ENCODE measurements at regions not wholly inside any gene's neighbourhood (a gene's known extent, or its start where the extent isn't known, plus 50 kb on each side); places are given as distances from the start of the nearest gene placed in this dataset.

GRCh38 chr10:65042496-65042895 lies 1521.3 kb downstream of the REEP3 start:
- Histone ChIP-seq H3K4me1 (ENCODE audit: insufficient read depth, low read length) (no peaks in the 10 kb centered on the region), H3K4me3 (replicated peaks in 1 of 3; ENCODE audit: insufficient read depth in 1 of 3, low read depth in 2 of 3, low read length in 3 of 3) (no peak overlapping the region), H3K27me3 (ENCODE audit: control insufficient read depth in 1 of 2, insufficient read depth in 2 of 2, low read length in 2 of 2) (no peaks in the 10 kb centered on the region), H3K27ac (ENCODE audit: extremely low read length, insufficient read depth, low read length) (no peak overlapping the region), H3K4me2 (ENCODE audit: low read depth, low read length) (no peak overlapping the region), H4K20me1 (ENCODE audit: insufficient read depth, low read length) (no peaks in the 10 kb centered on the region), H3K9me3 (ENCODE audit: low read length) (peaks cover 16% of the 10 kb centered on the region), H2AFZ (ENCODE audit: low read length) (no peak overlapping the region), H3K79me2 (ENCODE audit: insufficient read depth, low read length) (no peaks in the 10 kb centered on the region), H3K9ac (ENCODE audit: insufficient read depth, low read depth, low read length) (no peak overlapping the region), H3K36me3 (replicated peaks in 1 of 2; ENCODE audit: control insufficient read depth in 1 of 2, insufficient read depth in 2 of 2, low read length in 2 of 2) (no peaks in the 10 kb centered on the region)
- BruUV-seq (replicated peaks), result no TSS peak
- ChIA-PET CTCF (ENCODE audit: low intra/inter-chr PET ratio, low total read pairs) (no interaction called here), POLR2A (no interaction called here)
- ATAC-seq (no peak), DNase-seq (ENCODE audit: low spot score) (no peak), FAIRE-seq (no peak)
- TF ChIP-seq POLR2G (IDR thresholded peaks at IDR 0.05; ENCODE audit: low read depth, low read length), result no peak
- TF ChIP-seq ZNF441 (CRISPR knock-in tag; IDR thresholded peaks at IDR 0.05; ENCODE audit: borderline replicate concordance), result no peak
- TF ChIP-seq, protein P1, sequence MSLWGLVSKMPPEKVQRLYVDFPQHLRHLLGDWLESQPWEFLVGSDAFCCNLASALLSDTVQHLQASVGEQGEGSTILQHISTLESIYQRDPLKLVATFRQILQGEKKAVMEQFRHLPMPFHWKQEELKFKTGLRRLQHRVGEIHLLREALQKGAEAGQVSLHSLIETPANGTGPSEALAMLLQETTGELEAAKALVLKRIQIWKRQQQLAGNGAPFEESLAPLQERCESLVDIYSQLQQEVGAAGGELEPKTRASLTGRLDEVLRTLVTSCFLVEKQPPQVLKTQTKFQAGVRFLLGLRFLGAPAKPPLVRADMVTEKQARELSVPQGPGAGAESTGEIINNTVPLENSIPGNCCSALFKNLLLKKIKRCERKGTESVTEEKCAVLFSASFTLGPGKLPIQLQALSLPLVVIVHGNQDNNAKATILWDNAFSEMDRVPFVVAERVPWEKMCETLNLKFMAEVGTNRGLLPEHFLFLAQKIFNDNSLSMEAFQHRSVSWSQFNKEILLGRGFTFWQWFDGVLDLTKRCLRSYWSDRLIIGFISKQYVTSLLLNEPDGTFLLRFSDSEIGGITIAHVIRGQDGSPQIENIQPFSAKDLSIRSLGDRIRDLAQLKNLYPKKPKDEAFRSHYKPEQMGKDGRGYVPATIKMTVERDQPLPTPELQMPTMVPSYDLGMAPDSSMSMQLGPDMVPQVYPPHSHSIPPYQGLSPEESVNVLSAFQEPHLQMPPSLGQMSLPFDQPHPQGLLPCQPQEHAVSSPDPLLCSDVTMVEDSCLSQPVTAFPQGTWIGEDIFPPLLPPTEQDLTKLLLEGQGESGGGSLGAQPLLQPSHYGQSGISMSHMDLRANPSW (CRISPR knock-in tag; IDR thresholded peaks at IDR 0.05; ENCODE audit: borderline replicate concordance), result no peak
- TF ChIP-seq REXO4 (CRISPR knock-in tag; IDR thresholded peaks at IDR 0.05; ENCODE audit: borderline replicate concordance), result no peak
- TF ChIP-seq SUZ12 (IDR thresholded peaks at IDR 0.05; ENCODE audit: low read depth, low read length), result no peak
- no peak for TF ChIP-seq ZNF350 (CRISPR knock-in tag; IDR thresholded peaks at IDR 0.05; ENCODE audit: borderline replicate concordance, low read depth)
- no peak for TF ChIP-seq MLLT10 (CRISPR knock-in tag; IDR thresholded peaks at IDR 0.05)
- TF ChIP-seq ZSCAN25 (CRISPR knock-in tag; IDR thresholded peaks at IDR 0.05), result no peak
- no peak for TF ChIP-seq GABPB1 (CRISPR knock-in tag; IDR thresholded peaks at IDR 0.05)
- TF ChIP-seq TAF1 (CRISPR knock-in tag; IDR thresholded peaks at IDR 0.05), result no peak
- no peak for TF ChIP-seq DPF2 (CRISPR knock-in tag; IDR thresholded peaks at IDR 0.05; ENCODE audit: borderline replicate concordance, low read depth)
- in situ Hi-C loops (cut with HindIII; ENCODE audit: extremely low pct_ligation_motif_present, low pct_unique_long_range_greater_than_20kb) (no loop called here), intact Hi-C loops (cut with micrococcal nuclease; ENCODE audit: unreplicated experiment) (no loop called here)

Measured in HepG2 (cell line).